GM21367 (cell line): ENCODE measurements at regions not wholly inside any gene's neighbourhood (a gene's known extent, or its start where the extent isn't known, plus 50 kb on each side); places are given as distances from the start of the nearest gene placed in this dataset.

Experiments
- ATAC-seq: cut with Tn5 transposase; IDR thresholded peaks from one replicate; pipeline ENCODE4 v1.9.1; 2021; ENCODE audit not compliant: unreplicated experiment

- ATAC-seq: no peak
Measured at GRCh38 chr6:44050872-44051505, 76.3 kb downstream of the MRPL14 start.

- ATAC-seq: no peak
Measured at GRCh38 chr6:44049989-44050871, 77.0 kb downstream of the MRPL14 start.

DNA sequence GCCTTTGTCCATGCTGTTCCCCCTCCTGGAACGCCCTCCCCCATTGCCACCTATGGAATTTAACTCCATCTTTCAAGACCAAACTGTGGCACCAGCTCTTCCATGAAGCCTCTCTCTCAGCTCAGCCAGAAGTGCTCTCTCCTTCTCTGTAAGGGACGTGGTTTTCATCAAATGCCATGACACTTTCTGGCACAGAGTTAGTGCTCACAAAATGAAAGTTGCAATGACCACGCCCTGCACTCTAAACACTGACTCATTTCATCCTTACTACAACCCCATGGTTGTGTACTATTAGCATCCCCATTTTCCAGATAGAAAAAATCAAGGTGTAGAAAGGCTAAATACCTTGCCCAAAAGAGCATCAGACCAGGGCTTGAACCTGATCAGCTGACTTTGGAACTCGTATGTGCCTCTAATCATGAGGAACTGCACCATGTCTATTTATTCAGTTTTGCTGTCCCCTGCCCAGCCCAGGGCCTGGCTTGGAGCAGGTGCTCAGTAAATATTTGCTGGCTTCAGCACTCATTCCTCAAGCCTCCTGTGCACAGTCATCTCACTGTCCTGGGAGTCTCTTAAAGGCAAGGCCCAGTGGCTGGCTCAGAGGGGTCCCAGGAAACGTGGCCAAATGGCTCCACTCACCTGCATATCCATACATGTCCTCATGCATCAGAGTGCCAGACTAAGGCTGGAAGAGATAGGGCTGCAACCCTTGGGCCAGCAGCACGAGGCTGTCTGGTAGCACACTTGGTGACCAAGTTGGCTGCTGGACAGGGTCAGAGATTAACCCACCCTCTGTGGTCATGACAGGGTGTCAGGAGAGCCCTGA is 77.9 kb downstream of the MRPL14 start:
- no peak for ATAC-seq

DNA sequence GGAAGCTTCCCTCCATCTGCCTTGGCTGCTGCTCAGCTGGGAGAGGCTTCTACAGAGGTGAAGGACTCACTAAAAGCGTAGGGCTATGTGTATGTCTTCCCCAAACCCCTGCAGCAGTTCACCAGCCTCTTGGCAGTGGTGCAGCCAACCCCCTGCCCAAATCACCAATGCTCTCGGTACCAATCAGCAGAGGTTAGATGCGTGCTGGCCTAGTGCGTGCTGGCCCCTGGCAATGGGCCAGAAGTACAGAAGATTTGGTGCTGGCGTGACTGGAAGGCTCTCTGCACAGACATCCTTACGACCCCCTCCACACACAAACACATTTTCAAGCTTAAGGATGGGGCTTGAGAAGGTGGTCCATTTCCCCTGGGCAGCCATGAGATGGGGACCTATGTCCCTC is 79.0 kb downstream of the MRPL14 start:
- no peak for ATAC-seq

- no peak for ATAC-seq
Measured at GRCh38 chr6:44047801-44048200, 79.5 kb downstream of the MRPL14 start.

- no peak for ATAC-seq
Measured at GRCh38 chr6:44047179-44047546, 80.1 kb downstream of the MRPL14 start.

- no peak for ATAC-seq
Measured at GRCh38 chr6:44046516-44047178, 80.6 kb downstream of the MRPL14 start.

GRCh38 chr6:44045672-44046015 is 81.6 kb downstream of the MRPL14 start:
- ATAC-seq: no peak

GRCh38 chr6:44044940-44045671 is 82.1 kb downstream of the MRPL14 start:
- no peak for ATAC-seq

DNA sequence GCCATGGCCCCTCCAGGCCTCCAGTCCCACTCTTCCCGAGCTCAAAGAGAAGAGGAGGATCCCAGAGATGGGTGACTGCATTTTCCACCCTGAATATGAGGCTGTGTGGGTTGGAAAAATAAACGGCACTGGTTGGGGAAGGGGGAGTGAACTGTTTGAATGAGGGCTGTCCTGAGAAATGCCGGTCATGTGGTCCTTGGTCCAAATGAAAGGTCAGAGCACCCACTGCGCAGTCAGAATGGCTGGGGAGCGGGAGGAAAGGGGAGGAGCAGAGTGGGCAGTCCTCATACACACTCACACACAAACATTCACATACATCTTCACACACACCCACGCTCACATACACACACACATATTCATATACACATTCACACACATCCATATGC is 83.1 kb downstream of the MRPL14 start:
- no peak for ATAC-seq

DNA sequence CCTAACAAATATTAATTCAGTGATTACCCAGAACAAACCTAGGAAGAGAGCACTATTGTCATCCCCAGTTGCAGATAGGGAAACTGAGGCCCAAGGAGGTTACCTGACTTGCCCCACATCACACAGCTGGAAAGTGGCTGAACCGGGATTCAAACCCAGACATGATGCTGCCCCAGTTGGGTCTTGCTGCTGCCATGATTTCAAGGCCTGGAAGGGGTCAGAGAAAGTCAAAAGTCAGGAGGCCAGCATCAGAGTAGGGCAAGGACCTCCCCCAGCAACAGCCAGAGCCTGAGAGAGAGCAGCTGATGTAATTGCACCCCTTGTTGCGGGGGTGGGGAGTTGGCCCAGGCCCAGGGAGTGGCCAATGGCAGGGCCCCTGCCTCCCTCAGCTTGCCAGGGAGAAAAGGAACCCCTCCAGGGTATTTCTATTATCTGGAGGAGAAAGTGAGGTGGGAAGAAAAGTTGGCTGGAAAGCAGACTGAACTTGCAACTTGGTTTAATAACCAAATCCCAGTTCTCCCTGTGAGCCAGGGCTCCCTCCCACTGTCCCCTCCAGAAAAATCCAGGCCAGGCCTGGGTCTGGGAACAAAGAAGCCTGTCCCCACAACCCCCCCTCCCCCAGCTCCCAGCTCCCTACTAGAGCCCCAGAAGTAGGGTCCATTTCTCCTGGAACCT is 83.6 kb downstream of the MRPL14 start:
- ATAC-seq: no peak

DNA sequence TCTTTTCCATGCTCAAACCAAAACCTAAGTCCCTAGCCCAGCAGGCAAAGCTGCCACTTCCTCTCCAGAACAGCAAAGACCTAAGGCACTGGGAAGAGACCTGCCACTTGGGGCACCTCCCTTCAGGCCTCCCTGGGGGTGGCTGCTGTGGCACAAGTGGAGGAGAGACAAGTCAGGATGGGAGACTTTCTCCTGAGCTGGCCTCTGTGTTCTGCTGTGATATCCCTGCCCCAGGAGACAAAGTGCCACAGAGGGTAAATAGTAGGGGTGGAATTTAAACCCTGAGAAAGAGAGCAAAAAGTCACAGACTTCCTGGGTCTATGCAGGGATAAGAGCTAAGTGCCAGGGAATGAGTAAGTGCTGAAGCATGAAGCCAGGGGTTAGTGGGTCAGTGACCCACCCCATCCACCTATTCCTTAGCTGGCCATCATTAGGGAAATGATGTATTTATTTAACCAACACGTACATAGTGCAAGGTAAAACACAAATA is 84.2 kb downstream of the MRPL14 start:
- ATAC-seq: no peak

DNA sequence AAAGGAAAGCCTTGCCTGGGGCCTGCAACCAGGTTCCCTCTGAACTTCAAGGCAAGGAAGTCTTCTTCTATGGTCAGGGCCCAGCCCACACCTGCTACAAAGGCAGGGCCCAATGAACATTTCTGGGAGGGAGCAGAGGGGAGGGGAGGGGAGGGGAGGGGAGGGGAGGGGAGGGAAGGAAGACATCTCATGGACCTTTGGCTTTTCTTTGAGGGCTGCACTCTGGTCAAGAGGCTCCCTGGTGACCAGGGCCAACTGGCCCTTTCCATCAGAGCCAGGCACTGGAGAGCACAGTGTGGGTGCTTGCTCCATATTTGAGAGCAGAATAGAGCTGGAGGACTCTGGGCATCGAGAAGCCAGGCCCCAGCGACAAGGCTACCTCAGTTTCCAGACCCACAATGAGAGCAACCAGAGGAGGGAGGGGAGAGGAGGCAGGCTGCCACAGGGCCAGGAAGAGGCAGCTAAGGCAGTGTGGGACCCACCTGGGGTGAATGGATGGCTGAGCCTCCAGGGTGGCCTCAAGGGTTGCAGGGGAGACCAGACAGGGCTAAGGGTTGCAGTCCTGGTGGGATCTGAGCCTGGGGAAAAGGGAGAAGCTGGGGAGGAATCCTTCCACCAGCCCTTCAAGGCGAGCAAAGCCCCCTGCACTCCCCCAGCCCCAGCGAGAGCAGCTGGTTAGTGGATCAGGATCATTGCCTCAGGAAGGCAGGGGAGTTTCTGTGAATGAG is 84.8 kb downstream of the MRPL14 start:
- no peak for ATAC-seq

GRCh38 chr6:44041461-44042260 is 85.6 kb downstream of the MRPL14 start:
- ATAC-seq: no peak

- no peak for ATAC-seq
Measured at GRCh38 chr6:44040786-44041185, 86.5 kb downstream of the MRPL14 start.

GRCh38 chr6:44039839-44040350 is 87.4 kb downstream of the MRPL14 start:
- ATAC-seq: no peak

DNA sequence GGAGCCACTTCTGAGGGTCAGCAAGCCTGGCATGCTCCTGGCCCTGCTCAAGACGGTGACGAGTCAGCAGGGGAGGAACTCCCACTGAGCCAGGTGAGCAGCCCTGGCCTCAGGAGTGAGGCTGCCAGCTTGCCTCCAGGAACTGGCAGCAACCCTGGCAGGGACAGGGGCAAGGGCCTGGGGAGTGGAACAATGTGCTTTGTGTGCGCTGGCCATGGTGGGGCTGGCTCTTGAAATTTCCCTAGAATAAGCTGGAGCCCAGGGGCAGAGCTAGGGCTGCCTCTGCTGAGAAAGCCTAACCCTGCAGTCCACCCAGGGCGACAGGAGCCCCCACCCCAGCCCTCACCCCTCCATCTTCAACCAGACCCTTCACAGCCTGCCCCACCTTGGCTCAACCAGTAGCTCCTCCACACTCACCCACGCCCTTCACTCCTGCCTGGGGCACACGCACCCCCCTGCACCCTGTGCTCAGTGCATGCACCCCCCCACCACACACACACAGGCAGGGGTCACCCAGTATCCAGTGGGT is 88.0 kb downstream of the MRPL14 start:
- ATAC-seq: no peak

GRCh38 chr6:44038543-44039065 is 88.6 kb downstream of the MRPL14 start:
- no peak for ATAC-seq
